Breast epithelium (tissue), 4 donors: ENCODE measurements at regions not wholly inside any gene's neighbourhood (a gene's known extent, or its start where the extent isn't known, plus 50 kb on each side); places are given as distances from the start of the nearest gene placed in this dataset.

Source experiments
- DNase-seq, 2 donors: peaks; one replicate each; pipeline ENCODE4 v3.0.0-alpha.2; 2019; ENCODE audit warnings: low spot score in 2 of 2
- H3K27ac ChIP-seq, 2 donors: fragments of 200-600 bp; sonication (generic) in 1 of 2; one replicate each; pipeline ENCODE4 v1.5.1; 2016 to 2019; ENCODE audit warnings: mild to moderate bottlenecking in 1 of 2
- H3K27me3 ChIP-seq, 2 donors: fragments of 200-600 bp; sonication (generic) in 1 of 2; one replicate each; pipeline versions ENCODE4 v1.5.1 to v1.6.0; 2017 to 2019; ENCODE audit warnings: control low read depth in 1 of 2, mild to moderate bottlenecking in 1 of 2
- H3K36me3 ChIP-seq: fragments of 200-600 bp; one replicate; pipeline ENCODE4 v1.5.1; 2019
- H3K4me1 ChIP-seq, 2 donors: fragments of 200-600 bp; sonication (generic); one replicate each; pipeline ENCODE4 v1.5.1; 2016 to 2019; ENCODE audit warnings: control low read depth in 1 of 2
- H3K4me3 ChIP-seq, 3 donors: fragments of 200-600 bp; sonication (generic); 1 replicate in 2 of 3; 2 replicates in 1 of 3; pipeline ENCODE4 v1.5.1; 2016 to 2019; ENCODE audit warnings: mild to moderate bottlenecking in 3 of 3, moderate library complexity in 2 of 3
- H3K9me3 ChIP-seq, 2 donors: fragments of 200-600 bp; sonication (generic) in 1 of 2; one replicate each; pipeline ENCODE4 v1.5.1; 2016 to 2019; ENCODE audit warnings: control low read depth in 1 of 2
- CTCF ChIP-seq, 3 donors: fragments of 450-650 bp; IDR thresholded peaks; one replicate each; pipeline ENCODE4 v1.5.1; 2016 to 2017; ENCODE audit warnings: antibody characterized with exemption in 3 of 3, mild to moderate bottlenecking in 3 of 3, moderate library complexity in 3 of 3
- POLR2A ChIP-seq: fragments of 450-650 bp; IDR thresholded peaks from one replicate; pipeline ENCODE4 v1.6.1; 2016; ENCODE audit warnings: antibody characterized with exemption, mild to moderate bottlenecking, moderate library complexity
- POLR2AphosphoS5 ChIP-seq, 3 donors: sonication (generic); formaldehyde crosslinking; IDR thresholded peaks; one replicate each; pipeline ENCODE4 v1.6.1; 2017; ENCODE audit warnings: antibody characterized with exemption in 3 of 3
- intact Hi-C: fragments of 100-400 bp; cut with DNase I; formaldehyde crosslinking; loops from one replicate; pipeline ENCODE4 v1.15.1; 2023; ENCODE audit warnings: low total_unique reads

DNA sequence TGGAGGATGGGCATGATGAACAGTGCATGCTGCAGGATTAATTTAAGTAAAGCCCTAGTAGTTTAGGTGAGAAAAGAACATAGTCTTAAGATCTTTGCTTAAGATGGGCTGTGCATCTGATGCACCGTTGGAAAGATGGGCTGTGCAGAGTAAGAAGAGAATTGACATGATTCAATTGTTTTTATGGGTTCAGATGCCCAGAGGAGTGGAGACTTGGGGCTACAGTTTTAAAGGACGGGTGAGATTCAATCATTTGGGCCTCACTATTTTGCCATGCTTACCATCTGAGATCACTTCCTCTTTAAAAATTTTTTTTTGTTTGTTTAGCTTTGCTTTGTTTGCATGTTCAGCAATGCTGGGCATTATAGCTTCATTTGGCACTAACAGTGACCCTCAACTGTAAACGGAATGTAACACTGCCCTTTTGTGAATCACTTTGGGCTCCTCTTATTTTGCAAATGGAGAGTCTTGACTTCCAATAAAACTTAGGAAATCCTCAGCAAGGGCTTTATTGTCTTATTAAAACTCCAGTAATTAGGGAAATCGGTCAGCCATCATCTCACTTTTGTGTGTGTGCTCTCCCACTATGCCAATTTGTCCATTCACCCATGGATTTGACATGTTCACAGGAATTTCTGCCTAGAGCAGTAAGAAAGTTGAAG lies 216.1 kb upstream of the TLL1 start:
- no peak for TF ChIP-seq POLR2A
- no peak for TF ChIP-seq CTCF (IDR thresholded peaks at IDR 0.05)
- TF ChIP-seq POLR2AphosphoS5 (IDR thresholded peaks at IDR 0.05) = no peak
- intact Hi-C loops = no loop called here
- H3K4me1 ChIP-seq = no peaks in the 10 kb centered on the region
- H3K27me3 ChIP-seq = no peaks in the 10 kb centered on the region
- H3K27ac ChIP-seq = no peak overlapping the region
- no peak for DNase-seq
- no peak overlapping the region for H3K4me3 ChIP-seq
- peaks cover 0 to 9% of the 10 kb centered on the region in 2 donors for H3K9me3 ChIP-seq
- H3K36me3 ChIP-seq = no peaks in the 10 kb centered on the region

DNA sequence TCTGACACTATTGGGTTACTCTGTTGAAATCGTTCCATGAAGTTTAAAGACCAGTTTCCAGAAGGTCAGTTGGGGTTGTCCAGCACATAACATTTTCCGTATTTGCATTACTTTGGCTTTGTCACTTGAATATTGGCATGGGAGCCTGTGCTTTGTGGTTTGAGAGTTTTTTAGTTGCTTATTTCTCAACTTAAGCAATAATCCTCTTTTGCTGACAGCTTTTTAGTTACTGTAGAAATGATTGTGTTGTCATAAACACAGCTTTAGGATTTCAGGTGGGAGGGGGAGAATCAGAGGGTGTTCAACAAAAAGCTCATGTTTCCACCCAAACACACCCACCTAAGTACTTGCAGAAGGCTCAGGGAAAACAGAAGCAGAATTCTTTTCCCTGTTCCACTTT lies 210.7 kb upstream of the TLL1 start:
- no peaks in the 10 kb centered on the region for H3K4me1 ChIP-seq
- H3K9me3 ChIP-seq = no peaks in the 10 kb centered on the region
- H3K36me3 ChIP-seq = no peaks in the 10 kb centered on the region
- H3K27me3 ChIP-seq = no peaks in the 10 kb centered on the region
- no peak overlapping the region for H3K4me3 ChIP-seq
- TF ChIP-seq POLR2A = no peak
- TF ChIP-seq CTCF (IDR thresholded peaks at IDR 0.05) = no peak
- no peak for TF ChIP-seq POLR2AphosphoS5 (IDR thresholded peaks at IDR 0.05)
- intact Hi-C loops = no loop called here
- no peak for DNase-seq
- H3K27ac ChIP-seq = no peak overlapping the region

- no peaks in the 10 kb centered on the region for H3K36me3 ChIP-seq
- no peaks in the 10 kb centered on the region for H3K9me3 ChIP-seq
- H3K4me3 ChIP-seq = no peak overlapping the region
- no peak overlapping the region for H3K27ac ChIP-seq
- H3K27me3 ChIP-seq = no peaks in the 10 kb centered on the region
- no peak for DNase-seq
- TF ChIP-seq POLR2A = no peak
- no peak for TF ChIP-seq POLR2AphosphoS5 (IDR thresholded peaks at IDR 0.05)
- TF ChIP-seq CTCF (IDR thresholded peaks at IDR 0.05) = no peak
- intact Hi-C loops = no loop called here
- H3K4me1 ChIP-seq = no peaks in the 10 kb centered on the region
These were observed 209.6 kb upstream of the TLL1 start for GRCh38 chr4:165663411-165663810.

DNA sequence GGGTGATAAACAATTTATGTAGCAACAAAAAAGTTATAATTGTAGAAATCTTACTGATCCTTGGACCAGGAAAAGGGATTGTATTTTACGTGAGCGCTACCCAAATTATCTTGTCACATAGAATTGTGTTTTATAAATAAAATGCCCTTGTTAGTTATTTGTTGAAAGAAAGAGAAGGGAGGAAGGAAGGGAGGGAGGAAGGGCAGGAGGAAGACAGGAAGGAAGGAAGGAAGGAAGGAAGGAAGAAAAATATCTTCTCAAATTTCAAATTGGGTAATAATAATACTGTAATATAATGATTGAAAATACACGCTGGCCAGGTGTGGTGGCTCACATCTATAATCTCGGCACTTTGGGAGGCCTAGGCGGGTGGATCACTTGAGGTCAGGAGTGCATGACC lies 206.2 kb upstream of the TLL1 start:
- no peaks in the 10 kb centered on the region for H3K4me1 ChIP-seq
- intact Hi-C loops = no loop called here
- no peak overlapping the region for H3K27ac ChIP-seq
- no peaks in the 10 kb centered on the region for H3K27me3 ChIP-seq
- DNase-seq = no peak
- no peak overlapping the region for H3K4me3 ChIP-seq
- no peaks in the 10 kb centered on the region for H3K36me3 ChIP-seq
- H3K9me3 ChIP-seq = no peaks in the 10 kb centered on the region
- no peak for TF ChIP-seq CTCF (IDR thresholded peaks at IDR 0.05)
- no peak for TF ChIP-seq POLR2AphosphoS5 (IDR thresholded peaks at IDR 0.05)
- no peak for TF ChIP-seq POLR2A

- Histone ChIP-seq H3K4me3 (no peak overlapping the region), H3K4me1 (no peaks in the 10 kb centered on the region), H3K27me3 (no peaks in the 10 kb centered on the region), H3K27ac (no peak overlapping the region), H3K36me3 (no peaks in the 10 kb centered on the region), H3K9me3 (no peaks in the 10 kb centered on the region)
- no peak for TF ChIP-seq CTCF (IDR thresholded peaks at IDR 0.05)
- TF ChIP-seq POLR2A = no peak
- no peak for TF ChIP-seq POLR2AphosphoS5 (IDR thresholded peaks at IDR 0.05)
- DNase-seq = no peak
- intact Hi-C loops = no loop called here
These were observed 205.1 kb upstream of the TLL1 start for GRCh38 chr4:165667969-165668368.
